Body of pancreas (tissue), 4 donors: ENCODE measurements at regions not wholly inside any gene's neighbourhood (a gene's known extent, or its start where the extent isn't known, plus 50 kb on each side); places are given as distances from the start of the nearest gene placed in this dataset.

Source experiments
- ATAC-seq: fragments of 150-250 bp; one replicate; pipeline ENCODE4 v1.9.1; 2016
- DNase-seq, 4 donors: peaks; one replicate each; pipeline ENCODE4 v3.0.0-alpha.2; 2019
- H3K27ac ChIP-seq, 4 donors: fragments of 200-600 bp; sonication (generic); 1 replicate in 3 of 4; 2 replicates in 1 of 4; pipeline versions ENCODE4 v1.5.1 to v1.6.1; 2016 to 2019; ENCODE audit warnings: mild to moderate bottlenecking in 1 of 4, mixed read lengths in 1 of 4, moderate library complexity in 1 of 4
- H3K27me3 ChIP-seq, 2 donors: fragments of 200-600 bp; sonication (generic); one replicate each; pipeline ENCODE4 v1.6.0; 2016; ENCODE audit warnings: mild to moderate bottlenecking in 1 of 2
- H3K36me3 ChIP-seq, 2 donors: fragments of 200-600 bp; sonication (generic); replicated peaks in 1 of 2; 2 replicates each; pipeline ENCODE4 v1.5.1; 2016; ENCODE audit warnings: low read depth in 2 of 2; ENCODE audit not compliant: insufficient read depth in 1 of 2
- H3K4me1 ChIP-seq: fragments of 200-600 bp; sonication (generic); one replicate; pipeline ENCODE4 v1.6.0; 2016
- H3K4me3 ChIP-seq, 2 donors: fragments of 200-600 bp; sonication (generic); 1 replicate in 1 of 2; 2 replicates in 1 of 2; pipeline ENCODE4 v1.5.1; 2016 to 2019
- H3K9me3 ChIP-seq, 3 donors: fragments of 200-600 bp; sonication (generic); 1 replicate in 2 of 3; 2 replicates in 1 of 3; pipeline ENCODE4 v1.5.1; 2016
- CTCF ChIP-seq, 7 experiments: fragments of 450-650 bp in 4 of 7; fragments of 200-600 bp in 3 of 7; sonication (generic) in 3 of 7; IDR thresholded peaks; one replicate each; pipeline ENCODE4 v1.5.1; 2016 to 2019; ENCODE audit warnings: antibody characterized with exemption in 7 of 7
- POLR2A ChIP-seq, 3 donors: fragments of 450-650 bp; IDR thresholded peaks; one replicate each; pipeline ENCODE4 v1.6.1; 2016; ENCODE audit warnings: antibody characterized with exemption in 3 of 3, mild to moderate bottlenecking in 2 of 3
- WGBS, 2 donors: methylation state at CpG; one replicate each; pipeline ENCODE4 v1.1.5; 2017; 5-methylcytosine and 5-hydroxymethylcytosine counted together
- intact Hi-C: fragments of 100-400 bp; cut with DNase I; formaldehyde crosslinking; loops from one replicate; pipeline ENCODE4 v1.15.1; 2023

GRCh38 chr12:11568762-11569478 lies 80.6 kb upstream of the ETV6 start:
- no peaks in the 10 kb centered on the region for H3K4me1 ChIP-seq
- no peaks in the 10 kb centered on the region for H3K27me3 ChIP-seq
- no peaks in the 10 kb centered on the region for H3K9me3 ChIP-seq
- 84 to 90% methylated on average over 8 of the region's 8 CpGs for WGBS, 2 donors
- TF ChIP-seq CTCF (IDR thresholded peaks at IDR 0.05) (no peak), POLR2A (IDR thresholded peaks at IDR 0.05) (no peak)
- DNase-seq = no peak
- intact Hi-C loops = no loop called here
- no peak overlapping the region for H3K4me3 ChIP-seq
- no peaks in the 10 kb centered on the region for H3K36me3 ChIP-seq
- ATAC-seq = no peak
- no peak overlapping the region for H3K27ac ChIP-seq

GRCh38 chr12:11569716-11570115 lies 79.8 kb upstream of the ETV6 start:
- Histone ChIP-seq H3K4me3 (no peak overlapping the region), H3K9me3 (no peaks in the 10 kb centered on the region), H3K27ac (no peak overlapping the region), H3K4me1 (no peaks in the 10 kb centered on the region), H3K27me3 (no peaks in the 10 kb centered on the region), H3K36me3 (no peaks in the 10 kb centered on the region)
- no peak for TF ChIP-seq CTCF (IDR thresholded peaks at IDR 0.05)
- DNase-seq = no peak
- intact Hi-C loops = no loop called here
- ATAC-seq = no peak

GRCh38 chr12:11573880-11574279 lies 75.6 kb upstream of the ETV6 start:
- Histone ChIP-seq H3K36me3 (no peaks in the 10 kb centered on the region), H3K9me3 (no peaks in the 10 kb centered on the region), H3K27ac (no peak overlapping the region), H3K27me3 (no peaks in the 10 kb centered on the region), H3K4me1 (no peaks in the 10 kb centered on the region), H3K4me3 (no peak overlapping the region)
- DNase-seq (no peak), ATAC-seq (no peak)
- intact Hi-C loops = no loop called here
- 97% methylated on average over 2 of the region's 2 CpGs for WGBS, 2 donors
- TF ChIP-seq CTCF (IDR thresholded peaks at IDR 0.05) (no peak), POLR2A (IDR thresholded peaks at IDR 0.05) (no peak)

GRCh38 chr12:11576104-11576503 lies 73.4 kb upstream of the ETV6 start:
- intact Hi-C loops = no loop called here
- 100% methylated on average over 1 of the region's 1 CpG for WGBS, 2 donors
- H3K27me3 ChIP-seq = no peaks in the 10 kb centered on the region
- no peaks in the 10 kb centered on the region for H3K36me3 ChIP-seq
- no peak overlapping the region for H3K27ac ChIP-seq
- no peak overlapping the region for H3K4me3 ChIP-seq
- ATAC-seq = no peak
- H3K9me3 ChIP-seq = no peaks in the 10 kb centered on the region
- TF ChIP-seq POLR2A (IDR thresholded peaks at IDR 0.05) (no peak), CTCF (IDR thresholded peaks at IDR 0.05) (no peak)
- DNase-seq = peak in 1 of 4 donors; percentile 11
- H3K4me1 ChIP-seq = no peaks in the 10 kb centered on the region

- H3K4me3 ChIP-seq = no peak overlapping the region
- H3K4me1 ChIP-seq = no peaks in the 10 kb centered on the region
- 73 to 76% methylated on average over 4 of the region's 4 CpGs for WGBS, 2 donors
- no peaks in the 10 kb centered on the region for H3K36me3 ChIP-seq
- no peaks in the 10 kb centered on the region for H3K27me3 ChIP-seq
- no peak for ATAC-seq
- H3K27ac ChIP-seq = no peak overlapping the region
- TF ChIP-seq CTCF (IDR thresholded peaks at IDR 0.05) = no peak
- no peak for TF ChIP-seq POLR2A (IDR thresholded peaks at IDR 0.05)
- no peak for DNase-seq
- H3K9me3 ChIP-seq = no peaks in the 10 kb centered on the region
- intact Hi-C loops = no loop called here
Measured at GRCh38 chr12:11577658-11578260, 71.7 kb upstream of the ETV6 start.
